ENCODE measurements at regions not wholly inside any gene's neighbourhood (a gene's known extent, or its start where the extent isn't known, plus 50 kb on each side); places are given as distances from the start of the nearest gene placed in this dataset.
"Not testable (repeated sequence)": the region's sequence is repeated elsewhere in the genome, so short reads cannot be mapped to it uniquely, and the experiment has no call there.

DNA sequence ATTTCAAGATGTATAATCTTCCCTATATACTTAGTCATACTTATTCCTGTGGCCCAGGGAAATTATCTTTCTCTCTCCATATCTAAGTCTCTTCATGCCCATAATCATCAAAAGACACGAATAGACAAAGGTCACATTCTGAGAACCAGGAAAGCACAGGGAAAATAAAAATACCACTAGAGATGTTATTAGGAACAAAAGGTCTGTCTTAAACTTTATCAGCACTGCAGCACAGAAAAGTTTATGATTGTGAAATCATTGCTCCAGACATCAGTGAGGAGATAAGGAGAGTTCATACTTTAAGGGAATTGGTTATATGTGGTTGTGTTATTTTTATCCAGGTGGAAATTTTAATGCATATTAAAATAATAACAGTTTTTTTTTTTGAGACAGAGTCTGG, 974.6 kb upstream of the CELF2 start:
- Histone ChIP-seq H3K4me3 (ENCODE audit: low read length in 2 of 2) (no peak overlapping the region), H3K27me3 (ENCODE audit: control insufficient read depth in 1 of 2, insufficient read depth in 2 of 2, low read length in 2 of 2) (no peaks in the 10 kb centered on the region), H3K9ac (ENCODE audit: low read length in 2 of 2) (no peak overlapping the region), H3K27ac (ENCODE audit: low read length) (no peak overlapping the region), H3K9me3 (ENCODE audit: control insufficient read depth in 2 of 2, low read length in 2 of 2) (no peaks in the 10 kb centered on the region), H3K36me3 (ENCODE audit: control insufficient read depth in 2 of 2, insufficient read depth in 2 of 2, low read length in 2 of 2) (no peaks in the 10 kb centered on the region), H3K4me1 (ENCODE audit: control insufficient read depth, insufficient read depth, low read length) (no peaks in the 10 kb centered on the region)

DNA sequence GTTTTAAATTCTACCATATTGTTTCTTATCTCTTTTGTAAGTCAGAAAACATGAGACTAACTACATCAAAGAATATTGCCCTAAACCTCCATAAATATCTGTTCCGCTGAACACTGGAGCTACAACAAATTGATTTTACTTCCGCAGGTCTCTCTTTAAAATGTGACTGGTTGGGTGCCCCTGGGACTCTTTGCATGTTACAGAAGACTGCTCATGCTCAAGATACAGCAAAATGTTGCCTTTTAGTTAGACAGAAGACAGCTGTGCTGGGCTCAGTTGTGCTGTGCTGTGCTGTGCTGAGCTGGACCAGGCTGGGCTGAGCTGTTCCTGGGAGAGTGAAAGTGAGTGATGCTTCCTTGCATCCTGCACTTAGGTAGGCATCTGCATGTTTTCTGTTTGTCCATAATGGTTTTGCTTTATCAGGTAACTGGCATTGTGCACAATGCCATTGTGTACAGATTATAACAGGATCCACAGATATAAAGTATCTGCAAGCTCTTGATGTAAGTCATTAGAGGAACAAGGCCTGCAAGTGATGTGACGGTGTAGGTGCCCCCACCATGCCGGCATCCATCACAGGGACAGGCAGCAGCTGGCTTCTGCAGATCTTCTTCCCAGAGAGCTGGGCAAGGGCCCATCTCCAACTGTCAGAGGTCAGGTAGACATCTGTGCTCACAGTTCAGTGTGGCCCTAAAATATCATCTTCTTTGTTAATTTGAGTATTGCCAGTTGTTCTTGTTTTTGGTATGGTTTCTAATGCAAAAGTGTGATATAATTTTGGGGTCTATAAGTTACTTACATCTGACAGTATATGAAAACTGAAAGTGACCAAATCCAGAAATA, 972.5 kb upstream of the CELF2 start:
- Histone ChIP-seq H3K9me3 (ENCODE audit: control insufficient read depth in 2 of 2, low read length in 2 of 2) (no peaks in the 10 kb centered on the region), H3K36me3 (ENCODE audit: control insufficient read depth in 2 of 2, insufficient read depth in 2 of 2, low read length in 2 of 2) (no peaks in the 10 kb centered on the region), H3K27ac (ENCODE audit: low read length) (no peak overlapping the region), H3K9ac (ENCODE audit: low read length in 2 of 2) (no peak overlapping the region), H3K27me3 (ENCODE audit: control insufficient read depth in 1 of 2, insufficient read depth in 2 of 2, low read length in 2 of 2) (no peaks in the 10 kb centered on the region), H3K4me1 (ENCODE audit: control insufficient read depth, insufficient read depth, low read length) (no peaks in the 10 kb centered on the region), H3K4me3 (ENCODE audit: low read length in 2 of 2) (no peak overlapping the region)

DNA sequence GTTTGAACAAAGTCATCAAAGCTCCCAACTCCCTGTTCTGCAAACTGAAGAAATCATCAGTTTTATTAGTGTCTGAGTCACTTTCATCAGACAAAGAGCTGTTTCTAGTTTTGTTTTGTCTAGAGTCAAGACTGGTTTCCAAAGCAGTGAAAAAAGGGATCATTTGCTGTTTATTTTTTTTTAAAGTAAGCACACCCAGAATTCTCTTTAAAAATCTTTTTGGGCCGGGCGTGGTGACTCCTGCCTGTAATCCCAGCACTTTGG, 972.0 kb upstream of the CELF2 start:
- Histone ChIP-seq H3K4me1 (ENCODE audit: control insufficient read depth, insufficient read depth, low read length) (no peaks in the 10 kb centered on the region), H3K27me3 (ENCODE audit: control insufficient read depth in 1 of 2, insufficient read depth in 2 of 2, low read length in 2 of 2) (no peaks in the 10 kb centered on the region), H3K36me3 (ENCODE audit: control insufficient read depth in 2 of 2, insufficient read depth in 2 of 2, low read length in 2 of 2) (no peaks in the 10 kb centered on the region), H3K27ac (ENCODE audit: low read length) (no peak overlapping the region), H3K9me3 (ENCODE audit: control insufficient read depth in 2 of 2, low read length in 2 of 2) (no peaks in the 10 kb centered on the region), H3K4me3 (ENCODE audit: low read length in 2 of 2) (no peak overlapping the region), H3K9ac (ENCODE audit: low read length in 2 of 2) (no peak overlapping the region)

DNA sequence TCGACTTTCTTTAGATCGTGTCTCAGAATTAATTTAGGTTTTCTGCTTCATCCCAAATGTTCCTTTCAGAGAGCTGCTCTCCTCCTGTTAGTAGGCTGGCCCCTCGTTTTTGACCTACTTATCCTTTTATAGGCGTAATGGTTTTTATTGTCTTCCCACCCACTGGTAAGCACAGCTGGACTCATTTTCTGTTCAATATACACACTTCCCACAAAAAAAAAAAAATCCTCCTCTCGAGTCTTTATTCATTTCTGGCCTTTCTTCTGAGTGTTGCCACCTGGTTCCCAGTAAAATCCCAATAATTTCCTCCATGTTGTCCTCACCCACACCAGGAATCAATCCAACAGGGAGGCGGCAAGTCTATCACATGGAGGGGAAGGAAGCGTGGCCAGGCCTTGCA, 970.2 kb upstream of the CELF2 start:
- H3K36me3 ChIP-seq (ENCODE audit: control insufficient read depth in 2 of 2, insufficient read depth in 2 of 2, low read length in 2 of 2) = no peaks in the 10 kb centered on the region
- H3K27ac ChIP-seq (ENCODE audit: low read length) = no peak overlapping the region
- no peaks in the 10 kb centered on the region for H3K4me1 ChIP-seq (ENCODE audit: control insufficient read depth, insufficient read depth, low read length)

DNA sequence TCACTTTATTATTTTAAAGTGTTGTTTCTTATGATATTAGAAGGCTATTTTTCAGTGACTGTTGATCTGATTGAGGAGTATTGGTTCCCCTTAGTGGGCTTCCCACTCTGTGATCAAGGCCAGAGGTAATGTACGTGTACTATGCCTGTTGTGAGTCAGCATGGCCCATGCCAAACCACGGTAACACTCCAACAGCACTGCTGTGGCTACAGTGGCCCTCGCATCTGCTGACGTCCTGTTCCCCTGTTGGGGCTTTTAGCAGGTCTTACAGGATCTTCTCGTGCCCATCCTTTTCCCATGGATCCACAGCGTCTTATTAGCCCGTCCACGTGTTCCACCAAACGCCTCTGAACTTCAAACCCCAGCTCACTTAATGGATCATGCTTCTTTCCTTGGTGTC, 964.6 kb upstream of the CELF2 start:
- Histone ChIP-seq H3K27ac (ENCODE audit: low read length) (no peak overlapping the region), H3K27me3 (ENCODE audit: control insufficient read depth in 1 of 2, insufficient read depth in 2 of 2, low read length in 2 of 2) (no peaks in the 10 kb centered on the region), H3K36me3 (ENCODE audit: control insufficient read depth in 2 of 2, insufficient read depth in 2 of 2, low read length in 2 of 2) (no peaks in the 10 kb centered on the region), H3K9ac (ENCODE audit: low read length in 2 of 2) (no peak overlapping the region), H3K4me1 (ENCODE audit: control insufficient read depth, insufficient read depth, low read length) (no peaks in the 10 kb centered on the region), H3K4me3 (ENCODE audit: low read length in 2 of 2) (no peak overlapping the region), H3K9me3 (ENCODE audit: control insufficient read depth in 2 of 2, low read length in 2 of 2) (no peaks in the 10 kb centered on the region)

More for the DNA sequence above, 970.2 kb upstream of the CELF2 start:
- H3K9ac ChIP-seq (ENCODE audit: low read length in 2 of 2) = no peak overlapping the region
- H3K9me3 ChIP-seq (ENCODE audit: control insufficient read depth in 2 of 2, low read length in 2 of 2) = no peaks in the 10 kb centered on the region
- no peak overlapping the region for H3K4me3 ChIP-seq (ENCODE audit: low read length in 2 of 2)
- no peaks in the 10 kb centered on the region for H3K27me3 ChIP-seq (ENCODE audit: control insufficient read depth in 1 of 2, insufficient read depth in 2 of 2, low read length in 2 of 2)

DNA sequence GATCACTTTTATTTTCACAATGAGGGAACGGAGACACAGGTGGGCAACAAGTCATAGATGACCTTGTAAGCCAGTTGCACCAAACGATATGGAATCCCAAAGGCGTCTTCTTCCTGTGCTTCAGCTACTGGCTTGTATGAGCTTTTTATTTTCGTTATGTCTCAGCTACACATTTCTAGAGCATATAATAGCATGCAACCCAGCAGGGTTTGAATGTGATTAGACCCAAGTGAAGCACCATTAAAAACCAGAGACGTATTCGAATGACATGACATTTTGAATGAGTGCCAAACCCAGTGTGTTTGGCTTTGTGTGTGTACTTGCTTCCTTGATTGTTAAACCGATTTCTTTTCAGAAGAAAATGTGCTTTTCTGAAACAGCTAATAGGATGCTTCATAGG, 963.2 kb upstream of the CELF2 start:
- H3K36me3 ChIP-seq (ENCODE audit: control insufficient read depth in 2 of 2, insufficient read depth in 2 of 2, low read length in 2 of 2) = no peaks in the 10 kb centered on the region
- no peaks in the 10 kb centered on the region for H3K9me3 ChIP-seq (ENCODE audit: control insufficient read depth in 2 of 2, low read length in 2 of 2)
- H3K9ac ChIP-seq (ENCODE audit: low read length in 2 of 2) = no peak overlapping the region
- no peaks in the 10 kb centered on the region for H3K27me3 ChIP-seq (ENCODE audit: control insufficient read depth in 1 of 2, insufficient read depth in 2 of 2, low read length in 2 of 2)
- H3K4me1 ChIP-seq (ENCODE audit: control insufficient read depth, insufficient read depth, low read length) = no peaks in the 10 kb centered on the region
- H3K4me3 ChIP-seq (ENCODE audit: low read length in 2 of 2) = no peak overlapping the region
- H3K27ac ChIP-seq (ENCODE audit: low read length) = no peak overlapping the region

DNA sequence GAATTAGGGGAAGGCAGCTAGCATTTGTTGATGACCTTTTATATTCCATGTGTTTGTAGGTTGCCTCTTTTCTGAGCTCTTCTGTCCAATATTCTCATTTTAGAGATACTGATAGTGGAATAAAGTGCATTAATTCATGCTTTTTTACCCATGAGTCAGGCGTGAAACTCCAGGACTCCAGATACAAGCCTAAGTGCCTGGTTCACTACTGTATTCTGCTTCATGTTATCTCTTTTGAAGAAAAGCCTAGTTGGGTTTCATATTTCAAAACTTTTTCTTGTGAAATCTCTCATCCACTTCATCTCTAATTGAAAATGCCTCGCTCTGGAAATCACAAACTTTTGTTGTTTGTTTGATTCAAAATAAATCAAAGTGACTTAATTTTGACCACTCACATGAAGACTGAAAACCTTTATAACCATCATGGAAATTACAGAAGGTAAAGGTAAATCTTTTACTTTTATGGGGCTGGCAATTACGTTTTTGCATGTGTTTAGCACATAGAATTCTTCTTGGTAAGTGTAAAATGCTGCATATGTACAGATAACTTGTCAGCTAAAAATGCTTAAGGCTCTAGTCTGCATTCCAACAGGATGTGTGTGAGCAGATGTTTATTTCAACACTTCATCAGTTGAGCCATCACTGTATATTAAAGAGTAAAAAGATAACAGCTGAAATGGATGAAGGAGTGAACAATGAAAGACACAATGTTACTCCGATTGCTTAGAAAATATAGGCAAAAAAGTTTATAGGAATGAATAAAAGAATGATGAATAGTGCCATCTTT, 961.8 kb upstream of the CELF2 start:
- Histone ChIP-seq H3K9ac (ENCODE audit: low read length in 2 of 2) (no peak overlapping the region), H3K27ac (ENCODE audit: low read length) (no peak overlapping the region), H3K4me3 (ENCODE audit: low read length in 2 of 2) (no peak overlapping the region), H3K27me3 (ENCODE audit: control insufficient read depth in 1 of 2, insufficient read depth in 2 of 2, low read length in 2 of 2) (no peaks in the 10 kb centered on the region), H3K4me1 (ENCODE audit: control insufficient read depth, insufficient read depth, low read length) (no peaks in the 10 kb centered on the region), H3K36me3 (ENCODE audit: control insufficient read depth in 2 of 2, insufficient read depth in 2 of 2, low read length in 2 of 2) (no peaks in the 10 kb centered on the region), H3K9me3 (ENCODE audit: control insufficient read depth in 2 of 2, low read length in 2 of 2) (no peaks in the 10 kb centered on the region)

DNA sequence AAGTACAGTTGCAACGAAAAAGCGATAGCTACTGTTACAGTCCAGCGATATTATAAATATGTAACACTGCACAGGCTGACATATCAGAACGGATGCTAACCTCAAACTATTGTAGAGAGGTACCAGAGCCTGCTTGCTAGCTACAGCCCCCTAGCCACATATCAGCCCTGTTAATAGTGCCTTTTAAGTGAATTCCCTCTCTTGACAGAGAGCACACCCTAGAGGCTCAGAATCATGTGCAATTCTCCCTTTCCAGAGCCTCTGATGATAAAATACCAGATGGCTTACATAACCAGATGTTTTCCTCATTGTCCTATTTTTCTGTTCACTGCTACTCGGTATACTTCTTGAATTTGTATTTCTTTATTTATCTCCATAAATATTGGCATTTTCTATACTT, 960.7 kb upstream of the CELF2 start:
- H3K27ac ChIP-seq (ENCODE audit: low read length) = no peak overlapping the region
- H3K4me3 ChIP-seq (ENCODE audit: low read length in 2 of 2) = no peak overlapping the region
- H3K27me3 ChIP-seq (ENCODE audit: control insufficient read depth in 1 of 2, insufficient read depth in 2 of 2, low read length in 2 of 2) = no peaks in the 10 kb centered on the region
- H3K36me3 ChIP-seq (ENCODE audit: control insufficient read depth in 2 of 2, insufficient read depth in 2 of 2, low read length in 2 of 2) = no peaks in the 10 kb centered on the region
- no peaks in the 10 kb centered on the region for H3K9me3 ChIP-seq (ENCODE audit: control insufficient read depth in 2 of 2, low read length in 2 of 2)
- H3K9ac ChIP-seq (ENCODE audit: low read length in 2 of 2) = no peak overlapping the region
- no peaks in the 10 kb centered on the region for H3K4me1 ChIP-seq (ENCODE audit: control insufficient read depth, insufficient read depth, low read length)

DNA sequence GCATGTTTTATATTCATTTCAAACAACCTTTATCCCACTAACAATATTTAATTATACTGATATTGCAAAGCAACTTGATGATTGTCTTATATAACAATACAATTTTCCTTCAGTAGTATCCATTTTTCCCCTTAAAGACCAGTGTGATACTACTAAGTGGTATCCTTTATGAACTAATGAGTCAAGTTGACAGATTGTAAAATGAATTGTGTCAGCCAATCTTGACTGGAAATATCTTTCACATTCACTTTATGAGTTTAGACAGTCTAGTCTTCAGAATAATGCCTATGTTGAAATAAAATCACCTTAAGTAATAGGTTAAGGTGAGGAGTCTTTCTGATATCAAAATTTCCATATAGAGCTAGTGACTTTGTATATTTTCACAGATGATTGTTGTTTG, 950.0 kb upstream of the CELF2 start:
- no peak overlapping the region for H3K4me3 ChIP-seq (ENCODE audit: low read length in 2 of 2)
- H3K9ac ChIP-seq (ENCODE audit: low read length in 2 of 2) = no peak overlapping the region
- H3K4me1 ChIP-seq (ENCODE audit: control insufficient read depth, insufficient read depth, low read length) = no peaks in the 10 kb centered on the region
- H3K9me3 ChIP-seq (ENCODE audit: control insufficient read depth in 2 of 2, low read length in 2 of 2) = no peaks in the 10 kb centered on the region
- H3K36me3 ChIP-seq (ENCODE audit: control insufficient read depth in 2 of 2, insufficient read depth in 2 of 2, low read length in 2 of 2) = no peaks in the 10 kb centered on the region
- no peak overlapping the region for H3K27ac ChIP-seq (ENCODE audit: low read length)
- H3K27me3 ChIP-seq (ENCODE audit: control insufficient read depth in 1 of 2, insufficient read depth in 2 of 2, low read length in 2 of 2) = no peaks in the 10 kb centered on the region

DNA sequence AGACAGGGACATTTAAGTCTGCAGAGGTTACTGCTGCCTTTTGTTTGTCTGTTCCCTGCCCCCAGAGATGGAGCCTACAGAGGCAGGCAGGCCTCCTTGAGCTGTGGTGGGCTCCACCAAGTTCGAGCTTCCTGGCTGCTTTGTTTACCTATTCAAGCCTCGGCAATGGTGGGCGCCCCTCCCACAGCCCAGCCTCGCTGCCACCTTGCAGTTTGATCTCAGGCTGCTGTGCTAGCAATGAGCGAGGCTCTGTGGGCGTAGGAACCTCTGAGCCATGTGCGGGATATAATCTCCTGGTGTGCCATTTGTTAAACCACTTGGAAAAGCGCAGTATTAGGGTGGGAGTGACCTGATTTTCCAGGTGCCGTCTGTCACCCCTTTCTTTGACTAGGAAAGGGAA, 942.8 kb upstream of the CELF2 start:
- not testable (repeated sequence) for H3K4me1 ChIP-seq (ENCODE audit: control insufficient read depth, insufficient read depth, low read length); H3K4me3 ChIP-seq (ENCODE audit: low read length in 2 of 2); H3K9ac ChIP-seq (ENCODE audit: low read length in 2 of 2); H3K27ac ChIP-seq (ENCODE audit: low read length); H3K27me3 ChIP-seq (ENCODE audit: control insufficient read depth in 1 of 2, insufficient read depth in 2 of 2, low read length in 2 of 2); H3K9me3 ChIP-seq (ENCODE audit: control insufficient read depth in 2 of 2, low read length in 2 of 2); H3K36me3 ChIP-seq (ENCODE audit: control insufficient read depth in 2 of 2, insufficient read depth in 2 of 2, low read length in 2 of 2)

DNA sequence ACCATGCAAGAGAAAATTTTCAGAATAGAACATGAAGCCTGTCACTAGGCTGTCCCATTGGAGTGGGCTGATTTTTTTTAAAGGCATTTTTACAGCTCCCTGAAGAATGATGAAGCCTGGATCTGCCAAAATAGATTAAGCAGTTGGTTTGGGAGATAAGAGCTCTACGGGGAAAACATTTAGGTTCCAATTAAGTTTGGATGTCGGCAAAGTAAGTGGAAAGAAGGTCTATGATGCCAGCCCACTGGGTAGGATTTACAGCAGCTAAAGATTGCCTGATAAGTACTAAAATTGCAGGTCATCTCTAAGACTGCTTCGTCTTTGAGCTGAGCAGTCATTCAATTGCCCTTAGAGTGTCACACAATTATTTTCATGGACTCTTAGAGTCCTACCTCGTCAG, 939.2 kb upstream of the CELF2 start:
- Histone ChIP-seq H3K4me3 (ENCODE audit: low read length in 2 of 2) (no peak overlapping the region), H3K9ac (ENCODE audit: low read length in 2 of 2) (no peak overlapping the region), H3K36me3 (ENCODE audit: control insufficient read depth in 2 of 2, insufficient read depth in 2 of 2, low read length in 2 of 2) (no peaks in the 10 kb centered on the region), H3K27me3 (ENCODE audit: control insufficient read depth in 1 of 2, insufficient read depth in 2 of 2, low read length in 2 of 2) (no peaks in the 10 kb centered on the region), H3K4me1 (ENCODE audit: control insufficient read depth, insufficient read depth, low read length) (no peaks in the 10 kb centered on the region), H3K27ac (ENCODE audit: low read length) (no peak overlapping the region), H3K9me3 (ENCODE audit: control insufficient read depth in 2 of 2, low read length in 2 of 2) (peaks cover 0 to 3% of the 10 kb centered on the region in 2 donors)
